ENCODE measurements at regions not wholly inside any gene's neighbourhood (a gene's known extent, or its start where the extent isn't known, plus 50 kb on each side); places are given as distances from the start of the nearest gene placed in this dataset.

DNA sequence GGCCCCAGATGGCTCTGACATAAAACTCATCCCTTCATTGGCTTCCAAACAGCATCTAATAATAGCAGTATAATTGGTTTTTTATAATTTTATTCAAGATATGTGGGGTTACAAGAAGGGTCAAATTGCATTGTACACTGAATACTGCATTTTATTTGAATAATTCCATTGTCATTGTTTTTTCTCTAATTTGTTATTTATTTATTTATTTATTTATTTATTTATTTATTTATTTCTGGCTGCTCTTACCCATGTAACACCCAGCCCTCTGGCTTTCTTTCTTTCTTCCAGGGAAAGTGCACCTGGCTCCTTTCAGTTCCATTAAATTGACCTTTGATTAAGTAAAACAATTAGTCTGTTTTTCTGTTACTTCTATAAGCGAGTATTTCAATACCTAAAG is 210.1 kb downstream of the CDH9 start:
- no peak for DNase-seq (ENCODE audit: low spot score)

DNA sequence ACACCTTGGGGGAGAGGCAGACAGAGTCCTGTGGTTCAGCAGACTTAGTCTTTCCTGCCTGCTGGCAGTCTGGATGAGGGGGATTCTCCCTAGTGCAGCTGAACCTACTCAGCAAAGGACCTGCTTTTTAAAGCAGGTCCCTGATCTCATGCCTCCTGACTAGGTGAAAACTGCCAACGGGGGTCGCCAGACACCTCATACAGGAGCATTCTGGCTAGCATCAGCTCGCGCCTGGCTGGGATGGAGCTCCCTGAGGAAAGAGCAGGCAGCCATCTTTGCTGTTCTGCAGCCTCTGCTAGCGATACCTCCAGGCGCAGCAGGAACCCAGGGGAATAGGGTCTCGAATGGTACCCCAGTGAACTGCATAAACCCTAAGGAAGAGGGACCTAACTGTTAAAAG is 225.2 kb downstream of the CDH9 start:
- DNase-seq (ENCODE audit: low spot score) = no peak

DNA sequence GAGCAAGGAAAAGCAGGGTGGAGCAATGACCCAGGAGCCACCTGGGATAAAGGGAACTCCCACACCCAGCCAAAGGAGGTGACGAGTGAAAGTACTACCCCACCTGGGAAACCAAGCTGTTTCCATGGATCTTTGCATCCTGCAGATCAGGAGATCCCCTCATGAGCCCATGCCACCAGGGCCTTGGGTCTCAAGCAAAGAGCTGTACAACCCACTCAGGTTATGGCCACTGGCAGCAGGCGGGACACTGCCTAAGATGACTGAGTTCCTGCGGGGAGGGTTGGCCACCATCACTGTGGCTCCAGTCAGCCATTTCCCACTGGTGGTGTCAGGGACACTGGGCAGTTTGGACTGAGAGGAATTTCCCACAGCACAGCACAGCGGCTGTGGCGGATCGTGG is 225.7 kb downstream of the CDH9 start:
- no peak for DNase-seq (ENCODE audit: low spot score)

DNA sequence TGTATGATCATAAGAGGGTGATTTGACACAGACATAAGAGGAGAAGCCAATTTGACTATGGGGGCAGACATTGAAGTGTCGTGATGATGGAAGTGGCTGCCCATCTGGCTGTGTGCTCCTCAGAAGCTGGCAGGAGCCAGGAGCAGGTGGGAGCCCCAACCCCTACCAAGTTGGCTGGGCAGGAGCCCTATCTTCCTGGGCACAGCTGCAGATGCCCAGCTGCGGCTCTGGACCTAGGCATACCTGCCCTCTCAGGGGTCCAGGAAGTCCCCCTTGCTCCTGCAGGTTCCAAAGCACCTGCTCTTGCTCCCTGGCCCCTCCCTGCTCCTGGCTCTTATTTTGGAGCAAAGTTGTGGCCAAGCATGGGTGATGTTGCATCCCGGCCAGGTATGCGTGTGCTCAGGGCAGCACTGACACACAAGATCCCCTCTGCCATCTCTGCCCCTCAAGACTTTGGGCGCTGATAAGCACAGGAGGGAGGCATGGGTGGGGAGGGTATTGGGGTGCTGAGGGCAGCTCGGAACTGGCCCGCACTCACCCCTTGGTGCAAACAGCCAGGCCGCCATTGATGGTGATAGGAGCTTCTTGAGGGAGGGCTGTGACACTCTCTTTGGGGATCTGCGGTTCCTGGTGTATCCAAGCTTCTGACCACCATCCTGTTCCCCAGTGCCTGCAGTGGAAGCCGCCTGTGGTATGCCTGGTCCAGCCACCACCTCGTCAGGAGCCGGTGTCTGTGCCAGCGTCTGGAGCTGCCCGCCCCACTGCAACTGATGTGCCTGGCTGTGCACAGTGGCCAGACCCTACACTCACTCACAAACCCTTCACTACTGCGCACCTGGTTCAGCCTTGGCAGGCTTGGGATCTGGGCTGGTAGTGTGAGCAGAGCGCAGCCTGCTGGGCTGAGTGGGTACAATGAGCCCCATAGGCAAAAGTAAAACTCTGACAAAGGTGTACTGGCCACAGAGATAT is 230.9 kb downstream of the CDH9 start:
- DNase-seq (ENCODE audit: low spot score) = no peak

DNA sequence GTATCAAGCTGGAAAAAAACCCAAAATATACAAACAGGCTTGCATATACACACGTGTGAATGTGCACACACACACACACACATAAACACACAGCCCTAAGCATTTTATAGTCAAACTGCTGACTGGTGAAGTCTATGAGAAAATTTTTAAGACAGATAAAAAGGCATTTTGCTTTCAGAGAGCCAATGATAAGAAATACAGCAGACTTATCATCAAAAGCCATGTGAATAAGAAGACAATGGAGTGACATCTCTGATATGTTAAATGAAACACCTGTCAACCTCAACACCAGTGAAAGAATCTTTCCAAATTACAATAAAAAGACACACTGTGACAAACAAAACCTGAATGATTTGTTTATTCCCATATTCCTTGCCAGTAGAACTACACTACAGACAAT is 233.3 kb downstream of the CDH9 start:
- DNase-seq (ENCODE audit: low spot score) = no peak

DNA sequence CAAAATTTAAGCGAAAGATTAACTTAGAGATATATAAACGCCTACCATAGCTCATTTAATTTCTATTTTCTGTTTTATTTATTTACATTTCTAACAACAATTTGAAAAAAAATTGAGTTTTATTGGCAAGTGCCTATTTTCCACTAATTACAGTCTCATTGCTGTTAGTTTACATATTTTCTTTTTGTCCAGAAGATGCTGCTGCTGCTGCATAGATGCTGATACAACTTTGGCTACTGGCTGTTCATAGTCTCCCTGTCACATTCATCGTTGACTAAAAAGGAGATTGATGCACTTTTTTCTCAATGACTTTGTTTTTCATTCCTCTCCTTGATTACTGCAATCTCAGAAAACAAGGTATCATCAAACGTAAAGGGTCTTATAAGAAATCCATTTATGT is 235.4 kb downstream of the CDH9 start:
- DNase-seq (ENCODE audit: low spot score) = no peak

DNA sequence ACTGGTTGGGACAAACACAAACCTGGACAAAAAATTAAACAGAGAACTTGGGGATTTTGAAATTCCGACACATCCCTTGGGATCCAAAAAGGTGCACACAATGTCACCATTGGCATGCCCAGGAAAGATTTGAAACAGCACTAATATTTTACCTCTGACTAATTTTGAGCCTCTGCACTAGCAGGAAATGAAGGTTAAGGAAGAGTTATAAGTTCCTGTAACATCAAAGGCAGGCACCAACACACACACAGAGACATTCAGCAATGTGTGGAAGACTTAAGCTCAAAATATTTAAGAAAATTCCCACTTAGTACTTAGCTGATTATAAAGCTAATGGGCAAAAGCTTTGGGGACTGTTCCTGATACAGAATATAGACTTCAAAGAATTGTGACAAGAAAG is 247.0 kb downstream of the CDH9 start:
- no peak for DNase-seq (ENCODE audit: low spot score)

DNA sequence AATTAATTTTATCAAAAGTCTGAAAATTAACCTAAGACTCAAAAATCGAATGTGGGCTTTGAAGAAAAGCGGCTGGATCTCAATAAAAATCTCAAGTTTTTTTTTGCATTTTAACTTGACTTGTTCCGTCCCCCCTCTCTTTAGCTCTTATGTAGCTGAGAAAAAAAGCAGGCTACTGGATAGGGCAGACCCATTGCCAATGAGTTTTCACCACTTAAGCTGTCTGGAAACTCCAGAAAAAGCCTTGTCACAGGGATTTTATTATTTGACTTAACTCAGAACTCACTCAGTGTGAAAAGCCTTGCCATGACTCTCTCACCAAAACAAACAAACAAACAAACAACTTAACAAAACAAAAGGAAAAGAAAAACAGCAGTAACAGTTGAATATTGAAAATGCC is 247.4 kb downstream of the CDH9 start:
- DNase-seq (ENCODE audit: low spot score) = no peak

DNA sequence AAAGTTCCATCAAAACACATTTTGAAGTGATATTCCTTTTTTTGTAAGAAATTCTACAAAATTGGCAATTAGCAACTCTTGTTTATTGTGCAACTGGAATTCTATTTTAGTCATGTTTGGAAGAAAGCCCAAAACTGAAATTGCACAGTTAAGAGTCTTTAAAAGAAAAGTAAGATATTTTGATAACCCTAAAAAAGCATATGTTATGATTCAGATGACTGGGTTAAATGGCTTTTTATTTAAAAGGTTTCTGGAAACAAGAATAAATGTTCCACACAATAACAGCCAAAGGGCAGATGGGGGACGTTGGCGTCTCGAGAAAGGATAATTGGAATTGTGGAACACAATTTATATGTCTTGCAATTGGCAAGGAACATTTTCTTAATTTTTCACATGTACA is 275.2 kb downstream of the CDH9 start:
- no peak for DNase-seq (ENCODE audit: low spot score)

DNA sequence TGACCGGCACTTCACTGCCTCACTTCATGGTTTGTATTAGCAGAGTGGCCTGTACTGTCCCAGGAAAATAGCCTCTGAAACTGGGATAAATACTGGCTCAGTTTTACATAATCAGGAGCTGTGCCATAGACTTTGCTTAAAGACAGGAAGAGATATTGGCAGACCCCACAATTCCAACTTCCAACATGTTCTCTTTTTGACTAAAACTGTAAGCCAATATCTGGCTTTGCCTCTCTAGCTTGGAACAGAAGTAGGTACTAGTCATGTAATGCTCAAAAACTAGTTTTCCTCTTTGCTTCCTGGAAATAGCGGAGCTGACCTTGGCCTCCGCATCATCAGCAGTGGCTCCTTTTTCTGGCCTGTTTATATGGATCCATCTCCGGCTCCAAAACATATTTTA is 276.9 kb downstream of the CDH9 start:
- no peak for DNase-seq (ENCODE audit: low spot score)

DNA sequence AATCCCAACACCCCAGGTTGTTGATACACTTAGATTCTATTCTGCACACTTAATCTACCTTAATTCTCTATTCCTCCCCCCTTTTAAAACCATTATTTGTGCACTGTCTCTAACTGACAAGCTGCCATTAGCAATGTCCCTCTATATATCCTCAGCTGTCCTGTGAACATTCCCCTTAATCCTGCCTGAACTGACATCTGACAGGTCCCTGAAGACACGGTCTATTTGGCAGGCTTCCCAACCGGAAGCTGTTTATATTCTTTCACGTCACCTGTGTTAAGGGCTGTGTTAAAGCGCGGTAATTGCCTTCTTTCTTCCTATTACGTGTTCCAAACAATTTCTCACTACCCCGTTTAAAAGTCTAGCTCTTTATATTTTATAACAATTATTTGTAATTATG is 277.3 kb downstream of the CDH9 start:
- DNase-seq (ENCODE audit: low spot score) = no peak

DNA sequence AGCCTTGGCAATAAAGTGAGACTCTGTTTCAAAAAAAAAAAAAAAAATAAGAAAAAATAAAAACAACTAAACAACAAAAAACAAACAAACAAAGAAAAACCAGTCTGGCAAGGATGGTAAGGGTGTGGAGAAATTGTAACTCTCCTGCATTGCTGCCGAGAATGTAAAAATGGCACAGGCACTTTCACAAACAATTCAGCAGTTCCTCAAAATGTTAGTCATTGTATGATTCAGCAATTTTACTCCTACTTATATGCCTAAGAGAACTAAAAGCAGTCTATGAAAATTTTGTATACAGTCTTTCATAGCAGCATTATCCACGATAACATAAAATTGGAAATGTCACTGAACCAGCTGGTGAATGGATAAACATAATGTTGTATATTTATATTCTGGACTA is 280.4 kb downstream of the CDH9 start:
- no peak for DNase-seq (ENCODE audit: low spot score)

DNA sequence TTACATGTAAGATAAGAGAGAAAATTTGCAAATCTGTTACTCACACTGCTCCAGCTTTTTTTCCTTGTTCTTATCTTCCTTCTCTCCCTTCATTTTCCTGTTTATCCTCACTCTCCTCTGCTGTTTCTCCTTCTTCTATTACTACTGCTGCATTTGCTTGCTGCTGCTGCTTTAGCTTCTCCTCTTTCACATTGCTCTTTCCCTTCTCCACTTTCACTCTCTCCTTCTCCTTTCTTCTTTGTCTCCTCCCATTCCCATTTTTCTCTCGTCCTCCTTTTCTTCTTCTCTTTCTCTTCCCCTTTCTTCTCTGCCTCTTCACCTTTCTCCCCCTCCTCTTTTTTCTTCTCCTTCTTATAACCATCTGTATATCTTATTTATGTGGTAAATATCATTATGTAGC is 288.6 kb downstream of the CDH9 start:
- DNase-seq (ENCODE audit: low spot score) = no peak

DNA sequence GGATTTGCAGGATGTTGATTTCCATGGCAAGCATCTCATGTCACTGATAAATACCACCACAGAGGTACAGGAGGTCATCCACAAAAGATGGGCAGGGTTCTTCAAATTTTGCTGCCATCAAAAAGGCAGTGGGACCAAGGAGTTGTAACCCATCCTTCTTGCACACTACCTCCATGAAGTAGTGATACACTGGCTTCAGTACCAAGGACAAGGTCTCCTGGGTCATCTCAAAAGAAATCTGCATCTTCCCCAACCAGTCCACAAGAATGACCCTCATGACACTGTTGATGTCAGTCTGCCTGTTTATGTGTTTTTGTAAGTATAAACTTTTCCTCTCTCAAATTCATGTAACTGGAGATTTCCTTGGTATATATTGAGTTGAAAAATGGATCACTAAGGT is 298.2 kb downstream of the CDH9 start:
- DNase-seq (ENCODE audit: low spot score) = no peak

DNA sequence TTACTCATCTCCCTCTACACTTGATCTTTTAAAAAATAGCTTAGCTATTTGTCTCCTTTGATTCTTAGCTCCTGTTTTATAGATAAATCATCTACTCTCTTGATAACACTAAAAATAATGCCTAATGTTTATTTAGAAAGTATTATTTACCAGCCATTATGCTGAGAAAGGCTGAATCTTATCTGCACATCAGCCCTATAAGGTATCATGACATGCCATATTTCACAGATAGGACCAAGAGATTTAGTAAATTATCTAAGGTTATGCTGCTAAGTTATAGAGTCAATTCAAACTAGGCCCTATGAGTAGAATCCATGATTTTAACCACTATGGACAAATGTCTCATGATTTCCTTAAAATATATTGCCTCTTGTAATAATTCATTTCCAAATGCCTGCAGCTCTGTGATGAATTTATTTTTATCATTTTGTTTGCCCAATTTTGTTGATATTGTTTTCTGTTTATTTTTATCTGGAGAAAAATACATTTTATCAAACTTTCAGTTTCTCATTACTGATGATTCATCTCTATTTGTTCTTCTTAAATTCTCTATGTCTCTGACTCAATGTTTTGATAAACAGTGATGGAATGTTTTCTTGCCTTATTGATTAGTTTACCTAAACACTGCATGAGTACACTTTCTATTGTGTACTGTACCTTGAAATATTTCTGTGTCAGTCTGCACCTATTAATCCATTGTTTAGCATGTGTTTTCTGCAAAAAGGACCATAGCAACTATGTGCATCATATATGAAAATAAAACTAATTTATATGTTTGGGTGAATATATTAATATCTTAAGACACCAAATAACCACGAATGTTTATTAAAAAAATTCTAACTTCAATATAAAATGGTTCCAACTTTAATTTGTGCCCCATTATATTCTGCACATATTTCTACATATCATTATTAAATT is 300.8 kb downstream of the CDH9 start:
- DNase-seq (ENCODE audit: low spot score) = no peak

DNA sequence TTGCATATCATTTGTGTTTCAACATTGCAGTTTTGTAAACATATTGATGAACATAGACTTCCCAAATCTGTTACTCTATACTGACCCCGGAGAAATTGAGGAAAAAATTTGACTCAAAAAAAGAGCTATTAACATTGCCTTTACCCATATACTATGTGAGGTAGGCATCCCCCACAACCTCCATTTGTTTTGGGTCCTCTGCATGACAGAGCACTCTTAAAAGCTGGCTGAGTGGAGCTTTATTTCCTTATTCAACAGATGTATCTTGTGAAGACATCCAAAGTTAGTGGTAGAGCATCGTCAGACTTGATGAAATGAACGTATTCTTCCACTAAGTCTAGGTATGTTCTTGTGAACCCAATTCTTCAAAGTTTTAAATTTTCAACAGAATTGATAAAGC is 310.5 kb downstream of the CDH9 start:
- no peak for DNase-seq (ENCODE audit: low spot score)

DNA sequence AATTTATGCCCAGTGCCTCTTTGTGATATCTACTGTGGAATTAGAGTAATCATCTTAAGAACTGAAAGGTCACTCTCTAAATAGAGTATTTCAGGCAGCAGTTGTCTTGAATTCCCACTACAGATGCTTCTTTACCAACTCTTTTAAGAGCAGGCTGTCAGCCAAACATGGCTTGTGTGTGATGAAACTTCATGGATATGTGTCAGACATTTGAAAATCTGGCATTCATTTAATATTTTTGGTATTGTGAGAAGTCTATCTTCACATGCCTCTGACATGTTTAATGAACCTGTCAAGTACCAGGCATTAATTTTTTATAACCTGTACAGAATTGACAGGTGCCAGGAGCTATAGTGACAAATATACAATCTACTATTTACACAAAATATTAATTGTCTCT is 318.6 kb downstream of the CDH9 start:
- no peak for DNase-seq (ENCODE audit: low spot score)

DNA sequence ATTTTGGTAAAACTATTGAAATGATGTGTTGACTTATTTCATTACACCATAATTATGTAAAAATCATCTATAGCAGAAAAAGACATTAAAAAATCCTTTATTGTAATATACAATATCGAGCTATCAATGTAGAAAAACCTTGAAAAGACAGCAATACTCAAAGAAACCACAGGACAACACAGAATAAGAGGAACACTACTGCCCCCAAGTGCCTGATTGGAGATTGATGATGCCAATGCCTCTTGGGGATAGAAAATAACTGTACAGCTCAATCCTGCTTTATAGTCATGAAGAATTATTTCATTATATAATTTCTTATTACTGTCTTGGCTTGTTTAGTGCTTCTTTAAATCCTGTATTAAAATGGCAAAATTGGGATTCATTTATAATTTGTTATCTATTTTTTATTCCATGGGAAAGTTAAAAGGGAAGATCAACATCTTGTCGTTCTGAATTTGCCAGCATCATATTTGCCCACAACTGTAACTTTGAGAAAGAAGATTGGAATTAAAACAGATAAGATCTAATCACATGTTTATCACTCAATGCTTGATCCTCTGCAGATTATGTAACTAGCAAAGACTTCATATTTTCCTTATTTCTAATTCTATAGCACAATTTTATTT is 337.5 kb downstream of the CDH9 start:
- DNase-seq (ENCODE audit: low spot score) = no peak

DNA sequence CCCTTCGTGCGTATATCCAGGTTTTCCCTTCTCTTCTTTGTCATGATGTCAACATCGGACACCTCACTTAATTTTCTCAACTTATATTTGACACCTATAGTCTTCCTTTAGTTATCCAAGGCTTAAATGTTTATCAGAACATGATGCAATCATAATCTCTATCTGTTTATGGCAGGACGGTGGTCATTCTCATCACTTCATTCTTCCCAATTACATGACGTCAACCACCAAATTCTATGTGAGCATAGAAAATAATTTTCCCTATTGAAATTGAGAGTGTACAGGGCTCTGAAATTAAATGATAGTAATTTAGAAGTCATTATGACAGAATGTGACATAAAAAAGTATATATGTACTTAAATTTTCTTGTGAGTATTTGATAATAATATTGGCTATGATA is 345.4 kb downstream of the CDH9 start:
- no peak for DNase-seq (ENCODE audit: low spot score)

DNA sequence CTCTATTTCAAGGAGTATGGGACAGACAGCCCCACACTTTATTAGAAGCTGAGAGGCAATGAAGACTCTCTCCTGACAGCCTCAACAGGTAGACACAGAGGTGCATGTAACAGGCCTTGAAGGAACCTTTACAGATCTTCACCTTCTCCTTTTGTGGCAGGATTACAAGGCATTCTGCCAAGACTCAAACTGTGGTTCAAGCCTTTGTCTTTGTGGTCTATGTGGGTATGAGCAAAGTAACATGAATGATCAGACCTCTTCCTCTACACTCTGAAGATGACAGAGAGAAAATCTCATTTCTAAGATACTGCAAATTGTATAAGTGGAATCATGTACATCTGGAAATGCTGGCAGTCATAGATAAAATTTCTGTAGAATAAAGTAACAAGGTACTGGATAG is 346.9 kb downstream of the CDH9 start:
- DNase-seq (ENCODE audit: low spot score) = no peak

DNA sequence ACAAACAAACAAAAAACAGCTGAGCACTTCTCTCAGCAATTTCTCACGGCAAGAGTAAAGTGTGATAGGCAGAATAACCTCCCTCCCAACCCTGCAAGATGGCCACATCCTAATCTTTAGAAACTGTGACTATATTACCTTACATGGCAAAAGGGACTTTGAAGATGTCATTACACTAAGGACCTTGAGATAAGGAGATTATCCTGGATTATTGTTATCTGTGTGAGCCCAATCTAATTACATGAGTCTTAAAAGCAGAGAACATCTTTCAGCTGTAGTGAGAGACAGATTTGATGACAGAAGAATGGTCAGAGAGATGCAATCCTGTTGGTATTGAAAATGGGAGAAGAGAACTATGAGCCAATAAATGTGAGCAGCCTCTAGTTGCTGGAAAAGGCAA is 347.9 kb downstream of the CDH9 start:
- no peak for DNase-seq (ENCODE audit: low spot score)

DNA sequence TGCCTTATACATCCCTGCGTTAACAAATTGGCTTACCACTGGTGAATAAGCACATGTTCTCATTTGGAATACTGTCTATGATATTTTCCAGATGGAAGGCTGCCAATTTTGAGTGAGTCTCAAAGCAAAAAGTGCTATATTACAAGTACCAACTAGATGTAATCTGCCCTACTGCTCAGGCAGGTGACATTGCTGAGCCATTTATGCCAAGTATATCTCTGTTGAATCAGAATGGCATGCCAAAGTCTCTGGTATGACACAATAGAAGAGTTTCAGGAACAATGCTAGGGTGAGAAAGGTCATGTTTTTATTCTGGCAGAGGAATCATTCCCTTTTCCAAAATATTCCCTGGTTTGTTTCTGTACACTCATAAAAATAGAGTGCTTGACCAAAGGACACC is 356.5 kb downstream of the CDH9 start:
- DNase-seq (ENCODE audit: low spot score) = no peak

DNA sequence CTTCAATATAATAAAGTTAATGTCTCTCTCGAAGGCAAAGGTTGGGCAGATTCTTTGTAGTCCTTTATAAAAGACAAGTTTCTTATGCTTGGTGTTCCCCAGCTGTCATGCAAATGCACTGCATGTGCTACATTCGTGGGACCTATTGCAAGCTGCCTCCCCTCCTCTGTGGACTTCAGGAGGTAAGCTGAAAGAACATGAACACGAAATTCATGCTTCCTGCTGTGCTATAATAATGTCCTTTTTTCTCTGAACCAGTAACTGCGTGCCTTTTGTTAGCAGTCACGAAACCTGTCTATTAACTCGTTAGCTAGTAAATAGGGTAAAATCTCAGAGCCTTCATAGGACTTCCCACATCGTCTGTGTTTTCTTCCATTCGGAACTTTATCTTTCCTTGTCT is 363.5 kb downstream of the CDH9 start:
- DNase-seq (ENCODE audit: low spot score) = no peak
